GM19397 (cell line): ENCODE measurements at regions not wholly inside any gene's neighbourhood (a gene's known extent, or its start where the extent isn't known, plus 50 kb on each side); places are given as distances from the start of the nearest gene placed in this dataset.

Experiments
- ATAC-seq: cut with Tn5 transposase; IDR thresholded peaks from one replicate; pipeline ENCODE4 v1.9.1; 2021; ENCODE audit warnings: mild to moderate bottlenecking, moderate library complexity; ENCODE audit not compliant: unreplicated experiment

GRCh38 chr6:164337024-164337924 is 922.8 kb downstream of the QKI start:
- ATAC-seq, result no peak

DNA sequence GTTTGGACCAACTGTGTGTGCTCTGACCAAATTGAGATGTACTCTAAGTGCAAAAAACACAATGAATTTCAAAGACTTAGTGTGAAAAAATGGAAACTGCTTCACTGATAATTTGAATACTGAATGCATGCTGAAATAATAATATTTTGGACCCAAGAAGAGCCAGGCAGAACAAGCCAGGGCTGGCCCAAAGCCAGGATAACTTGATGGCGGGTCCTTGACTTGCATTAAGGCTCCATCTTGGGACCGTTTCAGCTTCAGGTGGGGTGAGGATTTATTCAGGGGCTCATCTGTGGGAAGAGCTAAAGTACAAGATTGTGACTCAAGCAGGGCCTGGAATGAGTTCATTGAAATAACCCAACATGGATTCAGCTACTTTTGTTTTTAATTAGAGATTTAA is 921.9 kb downstream of the QKI start:
- ATAC-seq, result no peak

GRCh38 chr6:164331026-164331425 is 916.5 kb downstream of the QKI start:
- ATAC-seq, result no peak

- ATAC-seq, result no peak
Measured at GRCh38 chr6:164325168-164325567, 910.6 kb downstream of the QKI start.

DNA sequence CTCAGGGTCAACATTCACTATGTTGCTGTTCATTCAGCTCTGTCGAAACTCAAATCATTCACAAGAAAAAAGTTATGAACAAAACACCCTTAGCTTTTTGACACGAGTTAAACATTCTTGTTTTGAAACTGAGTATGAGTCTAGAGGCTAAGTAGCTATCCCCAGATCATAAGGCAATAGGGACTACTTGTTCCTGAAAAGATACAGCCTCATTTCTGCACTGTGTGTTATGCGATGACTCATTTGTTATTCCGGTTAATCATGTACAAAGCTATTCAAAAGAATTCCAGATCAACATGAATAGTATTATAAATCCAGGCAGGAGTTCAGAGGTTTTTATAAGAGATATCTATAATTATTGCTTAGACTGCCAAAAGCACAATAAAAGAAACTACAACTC is 908.0 kb downstream of the QKI start:
- no peak for ATAC-seq

GRCh38 chr6:164321297-164321696 is 906.8 kb downstream of the QKI start:
- ATAC-seq, result no peak

DNA sequence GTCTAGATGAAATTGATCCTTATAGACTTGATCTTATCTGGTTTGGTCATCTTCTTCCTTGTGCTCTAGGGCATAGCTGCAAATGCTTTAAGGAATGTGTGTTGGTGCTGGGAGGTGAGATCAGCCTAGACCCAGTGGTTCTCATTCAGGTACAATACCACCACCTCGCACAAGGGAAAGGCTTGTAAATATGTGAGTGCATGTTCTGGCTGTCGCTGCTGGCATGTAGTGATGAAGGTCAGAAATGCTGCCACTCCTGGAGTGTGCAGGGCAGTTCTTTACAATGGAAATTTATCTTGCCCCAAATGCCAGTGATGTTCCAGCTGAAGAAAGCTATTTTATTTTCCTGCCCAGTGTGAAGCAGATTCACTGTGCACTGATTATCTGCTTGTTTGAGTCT is 900.9 kb downstream of the QKI start:
- no peak for ATAC-seq

DNA sequence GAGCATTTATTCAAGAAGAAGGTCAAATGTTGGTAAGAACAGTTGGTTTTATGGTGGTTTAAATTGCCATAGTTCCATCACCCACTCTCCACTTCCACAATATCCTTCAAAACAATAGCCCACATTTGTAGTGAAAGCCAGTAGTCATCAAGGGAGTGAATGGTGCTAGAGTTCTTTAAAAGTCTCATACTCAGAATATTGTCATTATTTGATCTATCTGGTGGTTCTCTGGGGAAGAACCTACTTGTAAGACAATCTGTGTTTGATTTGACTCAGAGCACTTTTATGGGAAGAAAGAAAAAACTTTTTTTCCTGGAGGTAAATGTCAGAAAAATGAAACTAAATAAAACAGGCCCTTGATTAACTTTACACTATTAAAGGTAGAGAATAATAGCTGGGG is 893.8 kb downstream of the QKI start:
- ATAC-seq, result no peak

DNA sequence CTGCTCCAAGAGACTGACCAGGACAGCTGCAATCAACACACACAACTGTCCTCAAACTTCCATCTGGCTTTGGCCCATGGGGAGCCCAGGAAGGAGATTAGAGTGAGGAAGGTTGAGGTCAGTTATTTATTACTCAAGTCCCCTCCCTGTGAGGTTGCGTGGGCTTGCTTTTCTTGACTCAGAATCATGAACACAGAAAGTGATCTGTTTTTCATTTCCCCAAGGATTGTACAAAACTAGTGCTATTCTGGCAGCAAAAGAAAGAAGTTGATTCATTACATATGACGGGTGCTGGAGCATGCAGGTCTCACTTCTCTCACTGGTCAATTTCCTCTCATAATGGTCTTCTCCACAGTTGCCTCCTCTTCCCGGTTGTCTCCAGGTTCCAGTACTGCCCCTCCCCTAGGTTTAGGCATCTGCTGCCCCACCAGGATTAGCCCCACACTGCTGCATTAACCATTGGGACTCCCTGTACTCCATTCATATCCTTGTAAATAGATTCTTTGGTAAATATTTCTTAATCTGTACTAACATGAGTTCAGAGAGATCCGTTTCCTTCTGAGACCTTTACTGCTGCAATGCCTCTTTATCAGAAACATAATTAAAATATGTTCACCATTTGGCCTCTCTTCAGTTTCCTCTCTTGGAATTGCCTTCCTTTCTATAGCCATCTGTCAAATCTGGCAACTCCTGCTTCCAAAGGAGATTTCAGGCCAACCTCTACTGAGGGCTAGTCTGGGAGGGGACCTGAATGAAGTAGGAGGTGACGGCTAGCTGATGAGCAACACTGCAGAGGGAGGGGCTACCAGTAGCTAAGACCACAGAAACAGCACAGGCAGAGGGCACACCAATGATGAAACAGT is 888.8 kb downstream of the QKI start:
- ATAC-seq, result no peak

GRCh38 chr6:164296411-164296810 is 881.9 kb downstream of the QKI start:
- ATAC-seq, result no peak

- ATAC-seq, result no peak
Measured at GRCh38 chr6:164294047-164294784, 879.7 kb downstream of the QKI start.

- no peak for ATAC-seq
Measured at GRCh38 chr6:164291224-164291623, 876.7 kb downstream of the QKI start.

DNA sequence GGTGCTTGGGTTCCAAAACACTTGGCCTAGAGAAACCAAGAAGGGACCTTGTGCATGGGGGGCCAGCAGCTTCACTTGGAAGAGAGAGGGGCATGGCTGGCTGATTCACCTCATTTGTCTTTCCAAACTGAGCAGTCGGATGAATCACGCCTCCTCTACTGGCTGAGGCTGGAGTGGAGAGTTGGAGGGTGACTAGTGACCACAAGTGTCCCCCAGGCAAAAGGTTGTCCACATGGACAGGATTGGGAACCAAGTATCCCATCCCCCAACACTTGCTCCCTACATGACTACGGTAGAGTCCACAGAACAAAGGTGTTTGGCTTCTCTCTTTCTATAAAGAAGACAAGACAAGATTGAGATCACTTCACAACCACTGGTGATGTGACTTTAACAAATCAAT is 875.6 kb downstream of the QKI start:
- no peak for ATAC-seq

- ATAC-seq, result no peak
Measured at GRCh38 chr6:164286011-164286410, 871.5 kb downstream of the QKI start.

- no peak for ATAC-seq
Measured at GRCh38 chr6:164283574-164283973, 869.1 kb downstream of the QKI start.

DNA sequence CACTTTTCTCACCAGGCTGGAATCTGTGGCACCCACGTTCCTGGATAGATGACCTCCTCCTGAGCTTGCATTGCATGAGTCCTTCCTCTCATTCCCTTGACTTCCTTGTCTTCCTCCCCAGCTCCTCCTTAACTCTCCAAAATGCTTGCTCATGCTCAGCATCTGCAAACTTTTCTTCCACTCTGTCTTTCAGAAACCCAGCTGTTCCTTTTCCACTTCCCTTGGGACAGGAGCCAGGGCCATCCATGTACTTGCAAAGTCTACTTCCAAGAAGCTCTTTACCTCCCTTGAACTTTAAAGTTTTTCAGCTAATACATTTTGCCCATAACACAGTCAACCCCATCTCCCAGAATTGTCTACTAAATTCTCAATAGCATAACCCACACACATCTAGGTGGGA is 861.7 kb downstream of the QKI start:
- ATAC-seq, result no peak

DNA sequence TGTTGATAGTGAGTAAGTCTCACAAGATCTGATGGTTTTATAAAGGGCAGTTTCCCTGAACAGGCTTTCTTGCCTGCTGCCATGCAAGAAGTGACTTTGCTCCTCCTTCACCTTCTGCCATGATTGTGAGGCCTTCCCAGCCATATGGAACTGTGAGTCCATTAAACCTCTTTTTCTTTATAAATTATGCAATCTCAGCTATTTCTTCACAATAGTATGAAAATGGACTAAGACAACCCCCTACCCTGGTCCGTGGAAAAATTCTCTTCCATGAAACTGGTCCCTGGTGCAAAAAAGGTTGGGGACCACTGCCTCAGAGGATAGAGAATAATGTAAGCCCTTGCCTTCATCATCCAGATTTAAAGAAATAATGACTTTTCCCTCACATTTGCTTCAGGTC is 861.3 kb downstream of the QKI start:
- no peak for ATAC-seq

DNA sequence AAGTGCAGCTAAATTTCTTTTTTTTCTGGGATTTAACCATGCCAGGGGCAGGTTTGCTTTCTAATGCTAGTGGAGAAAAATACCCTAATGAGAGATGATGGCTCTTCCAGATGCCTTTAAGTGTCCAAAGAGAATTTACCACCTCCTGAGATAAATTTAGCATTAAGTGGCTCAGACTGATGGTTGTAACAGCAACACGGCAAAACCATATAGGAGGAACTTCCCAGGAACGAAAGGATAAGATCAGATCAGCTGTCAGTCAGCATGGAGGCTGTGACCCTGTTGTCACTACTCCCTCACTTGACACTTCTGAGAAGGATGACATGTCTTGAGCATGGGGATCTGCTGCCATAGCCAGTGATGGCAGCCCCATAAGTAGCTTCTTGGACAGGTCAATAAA is 860.0 kb downstream of the QKI start:
- no peak for ATAC-seq

GRCh38 chr6:164273491-164273890 is 859.0 kb downstream of the QKI start:
- ATAC-seq, result no peak

DNA sequence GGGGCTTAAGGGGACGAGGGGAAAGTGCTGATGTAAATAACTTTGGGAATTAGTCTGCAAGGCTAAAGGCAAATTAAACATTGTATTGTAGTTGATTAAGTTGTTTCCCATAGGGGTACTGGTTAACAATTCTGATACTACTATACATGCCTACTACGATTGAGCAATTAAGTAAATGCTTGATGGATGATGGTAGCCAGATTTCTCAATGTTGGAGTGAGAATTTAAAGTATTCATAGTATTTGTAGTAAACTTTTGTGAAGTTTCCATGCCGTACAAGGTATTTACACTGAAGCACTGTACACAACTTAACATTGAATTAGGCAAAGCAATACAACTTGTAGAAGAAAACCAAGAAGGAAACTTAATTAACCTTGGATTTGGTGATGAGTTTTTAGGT is 852.3 kb downstream of the QKI start:
- no peak for ATAC-seq

DNA sequence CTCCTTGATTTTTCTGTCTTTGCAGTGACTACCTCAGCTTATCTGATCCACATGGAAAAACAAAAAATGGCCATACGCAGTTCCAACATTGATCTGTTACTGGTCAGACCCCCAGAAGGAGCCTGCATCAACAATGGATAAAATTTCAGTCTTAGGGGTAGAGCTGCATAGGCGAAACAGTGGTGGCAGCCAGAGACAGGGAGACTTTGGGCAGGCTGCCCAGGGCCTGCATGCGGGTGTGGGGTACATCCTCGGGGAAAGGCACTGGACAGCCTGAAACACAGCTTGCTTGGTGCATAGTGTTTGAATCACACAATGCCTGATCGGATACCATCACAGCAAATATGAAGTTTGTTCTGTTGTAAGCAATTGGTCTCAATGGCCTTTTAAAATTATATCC is 847.8 kb downstream of the QKI start:
- ATAC-seq, result no peak
